ENCODE measurements at regions not wholly inside any gene's neighbourhood (a gene's known extent, or its start where the extent isn't known, plus 50 kb on each side); places are given as distances from the start of the nearest gene placed in this dataset.

DNA sequence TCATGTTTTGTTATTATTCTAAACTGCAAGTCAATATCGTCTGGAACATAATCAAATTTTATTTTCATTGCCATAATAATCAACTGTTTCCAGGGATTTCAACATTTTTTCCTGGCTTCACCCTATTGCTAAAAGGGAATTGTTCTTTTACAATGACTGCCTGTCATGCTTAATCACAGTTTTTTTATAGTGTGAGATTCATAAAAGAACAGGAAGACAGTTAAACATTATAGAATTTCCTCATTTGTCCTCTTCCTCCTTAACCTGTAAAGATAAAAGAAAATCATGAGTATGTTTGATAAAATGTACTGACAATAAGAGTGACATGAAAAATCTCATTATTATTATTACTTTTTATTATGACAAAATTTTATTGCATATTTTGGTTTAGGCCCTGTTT, 73.3 kb upstream of the CENPW start:
- no peaks in the 10 kb centered on the region for H3K9me3 Mint-ChIP-seq (ENCODE audit: low read depth)
- TF ChIP-seq, protein P1, sequence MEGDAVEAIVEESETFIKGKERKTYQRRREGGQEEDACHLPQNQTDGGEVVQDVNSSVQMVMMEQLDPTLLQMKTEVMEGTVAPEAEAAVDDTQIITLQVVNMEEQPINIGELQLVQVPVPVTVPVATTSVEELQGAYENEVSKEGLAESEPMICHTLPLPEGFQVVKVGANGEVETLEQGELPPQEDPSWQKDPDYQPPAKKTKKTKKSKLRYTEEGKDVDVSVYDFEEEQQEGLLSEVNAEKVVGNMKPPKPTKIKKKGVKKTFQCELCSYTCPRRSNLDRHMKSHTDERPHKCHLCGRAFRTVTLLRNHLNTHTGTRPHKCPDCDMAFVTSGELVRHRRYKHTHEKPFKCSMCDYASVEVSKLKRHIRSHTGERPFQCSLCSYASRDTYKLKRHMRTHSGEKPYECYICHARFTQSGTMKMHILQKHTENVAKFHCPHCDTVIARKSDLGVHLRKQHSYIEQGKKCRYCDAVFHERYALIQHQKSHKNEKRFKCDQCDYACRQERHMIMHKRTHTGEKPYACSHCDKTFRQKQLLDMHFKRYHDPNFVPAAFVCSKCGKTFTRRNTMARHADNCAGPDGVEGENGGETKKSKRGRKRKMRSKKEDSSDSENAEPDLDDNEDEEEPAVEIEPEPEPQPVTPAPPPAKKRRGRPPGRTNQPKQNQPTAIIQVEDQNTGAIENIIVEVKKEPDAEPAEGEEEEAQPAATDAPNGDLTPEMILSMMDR (IDR thresholded peaks at IDR 0.05; ENCODE audit: unreplicated experiment) = no peak

GRCh38 chr6:126267626-126268025, 72.3 kb upstream of the CENPW start:
- no peak for DNase-seq (ENCODE audit: low spot score, unreplicated experiment)
- TF ChIP-seq, protein P1 (IDR thresholded peaks at IDR 0.05; ENCODE audit: unreplicated experiment) = no peak
- Mint-ChIP-seq H3K9me3 (ENCODE audit: low read depth) (no peaks in the 10 kb centered on the region), H3K27me3 (no peaks in the 10 kb centered on the region), H3K36me3 (ENCODE audit: insufficient read depth) (no peaks in the 10 kb centered on the region), H3K4me1 (ENCODE audit: low read depth) (peaks cover 4% of the 10 kb centered on the region), H3K4me3 (ENCODE audit: low read depth) (no peak overlapping the region), H3K27ac (no peak overlapping the region)

More for the DNA sequence above, 73.3 kb upstream of the CENPW start:
- Mint-ChIP-seq H3K27ac (no peak overlapping the region), H3K4me3 (ENCODE audit: low read depth) (no peak overlapping the region), H3K27me3 (no peaks in the 10 kb centered on the region), H3K4me1 (ENCODE audit: low read depth) (peaks cover 4% of the 10 kb centered on the region), H3K36me3 (ENCODE audit: insufficient read depth) (no peaks in the 10 kb centered on the region)
- DNase-seq (ENCODE audit: low spot score, unreplicated experiment) = no peak

DNA sequence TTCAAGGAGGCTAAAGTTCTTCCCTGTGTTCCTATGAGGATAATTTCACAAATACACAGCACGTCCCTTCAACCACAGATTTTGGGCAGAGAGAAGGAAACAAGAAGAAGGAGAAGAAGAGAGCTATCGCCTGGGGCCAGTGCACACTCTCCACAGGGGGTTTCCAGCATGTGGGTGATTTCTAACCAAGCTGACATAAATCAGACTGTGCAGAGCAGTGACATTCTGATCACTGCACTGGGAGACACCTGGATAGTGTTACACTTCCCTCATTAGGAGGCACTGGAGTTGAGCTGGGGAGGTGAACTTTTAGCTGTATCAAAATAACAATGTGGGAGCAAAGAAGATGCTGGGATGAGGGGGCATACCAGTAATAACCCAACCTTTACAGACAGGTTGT, 71.8 kb upstream of the CENPW start:
- peaks cover 4% of the 10 kb centered on the region for H3K4me1 Mint-ChIP-seq (ENCODE audit: low read depth)
- no peak for DNase-seq (ENCODE audit: low spot score, unreplicated experiment)
- H3K4me3 Mint-ChIP-seq (ENCODE audit: low read depth) = no peak overlapping the region
- no peaks in the 10 kb centered on the region for H3K36me3 Mint-ChIP-seq (ENCODE audit: insufficient read depth)
- no peaks in the 10 kb centered on the region for H3K27me3 Mint-ChIP-seq
- TF ChIP-seq, protein P1 (IDR thresholded peaks at IDR 0.05; ENCODE audit: unreplicated experiment) = no peak
- H3K27ac Mint-ChIP-seq = no peak overlapping the region
- no peaks in the 10 kb centered on the region for H3K9me3 Mint-ChIP-seq (ENCODE audit: low read depth)

- H3K27ac Mint-ChIP-seq = no peak overlapping the region
- no peak overlapping the region for H3K4me3 Mint-ChIP-seq (ENCODE audit: low read depth)
- no peak for DNase-seq (ENCODE audit: low spot score, unreplicated experiment)
- no peaks in the 10 kb centered on the region for H3K9me3 Mint-ChIP-seq (ENCODE audit: low read depth)
- H3K27me3 Mint-ChIP-seq = no peaks in the 10 kb centered on the region
- no peaks in the 10 kb centered on the region for H3K36me3 Mint-ChIP-seq (ENCODE audit: insufficient read depth)
- TF ChIP-seq, protein P1 (IDR thresholded peaks at IDR 0.05; ENCODE audit: unreplicated experiment) = no peak
- peaks cover 7% of the 10 kb centered on the region for H3K4me1 Mint-ChIP-seq (ENCODE audit: low read depth)
Observed at GRCh38 chr6:126280287-126280686, 59.6 kb upstream of the CENPW start.

- no peak for DNase-seq (ENCODE audit: low spot score, unreplicated experiment)
- TF ChIP-seq, protein P1 (IDR thresholded peaks at IDR 0.05; ENCODE audit: unreplicated experiment) = no peak
- Mint-ChIP-seq H3K36me3 (ENCODE audit: insufficient read depth) (no peaks in the 10 kb centered on the region), H3K4me1 (ENCODE audit: low read depth) (peaks cover 4% of the 10 kb centered on the region), H3K9me3 (ENCODE audit: low read depth) (no peaks in the 10 kb centered on the region), H3K4me3 (ENCODE audit: low read depth) (no peak overlapping the region), H3K27me3 (no peaks in the 10 kb centered on the region), H3K27ac (no peak overlapping the region)
Observed at GRCh38 chr6:126285871-126286365, 54.0 kb upstream of the CENPW start.

Measured in progenitor cell of endocrine pancreas (in vitro differentiated cells).